WERI-Rb-1 (cell line): ENCODE measurements at regions not wholly inside any gene's neighbourhood (a gene's known extent, or its start where the extent isn't known, plus 50 kb on each side); places are given as distances from the start of the nearest gene placed in this dataset.
"Not testable (repeated sequence)": the region's sequence is repeated elsewhere in the genome, so short reads cannot be mapped to it uniquely, and the experiment has no call there.

ENCODE experiments used
- DNase-seq: peaks from one replicate; pipeline ENCODE4 v3.0.0-alpha.2; 2020
- H3K27ac ChIP-seq: fragments of 250-450 bp; sonication (Bioruptor Pico); 2 replicates; pipeline ENCODE4 v1.5.1; 2020; ENCODE audit warnings: mild to moderate bottlenecking, moderate library complexity
- H3K27me3 ChIP-seq: fragments of 250-450 bp; sonication (Bioruptor Pico); 2 replicates; pipeline ENCODE4 v1.5.1; 2021; ENCODE audit warnings: mild to moderate bottlenecking, low read depth, moderate library complexity; ENCODE audit not compliant: insufficient read depth, severe bottlenecking
- H3K36me3 ChIP-seq: fragments of 250-450 bp; sonication (Bioruptor Pico); 2 replicates; pipeline ENCODE4 v1.5.1; 2020; ENCODE audit warnings: mild to moderate bottlenecking, moderate library complexity
- H3K4me3 ChIP-seq: 2 replicates; pipeline ENCODE4 v1.5.1; 2011; ENCODE audit warnings: low read depth, mild to moderate bottlenecking, control low read depth, low read length
- H3K9me3 ChIP-seq: fragments of 250-450 bp; sonication (Bioruptor Pico); 2 replicates; pipeline ENCODE4 v1.5.1; 2021; ENCODE audit warnings: mild to moderate bottlenecking, moderate library complexity; ENCODE audit not compliant: severe bottlenecking
- CTCF ChIP-seq: IDR thresholded peaks from 2 replicates; pipeline ENCODE4 v1.5.1; 2011; ENCODE audit warnings: low read depth, mild to moderate bottlenecking, control low read depth, inconsistent platforms, low read length

GRCh38 chr6:19928461-19928860 lies 91.3 kb downstream of the ID4 start:
- H3K4me3 ChIP-seq = no peak overlapping the region
- no peaks in the 10 kb centered on the region for H3K36me3 ChIP-seq
- H3K9me3 ChIP-seq = no peaks in the 10 kb centered on the region
- no peaks in the 10 kb centered on the region for H3K27me3 ChIP-seq
- DNase-seq = no peak
- TF ChIP-seq CTCF = no peak
- no peak overlapping the region for H3K27ac ChIP-seq

GRCh38 chr6:19929312-19929711 lies 92.1 kb downstream of the ID4 start:
- Histone ChIP-seq H3K27me3 (no peaks in the 10 kb centered on the region), H3K27ac (no peak overlapping the region), H3K9me3 (no peaks in the 10 kb centered on the region), H3K4me3 (no peak overlapping the region), H3K36me3 (no peaks in the 10 kb centered on the region)
- no peak for DNase-seq
- no peak for TF ChIP-seq CTCF

- peaks cover 7% of the 10 kb centered on the region for H3K9me3 ChIP-seq
- no peaks in the 10 kb centered on the region for H3K27me3 ChIP-seq
- H3K27ac ChIP-seq = no peak overlapping the region
- DNase-seq = no peak
- no peak overlapping the region for H3K4me3 ChIP-seq
- H3K36me3 ChIP-seq = no peaks in the 10 kb centered on the region
- TF ChIP-seq CTCF = no peak
Observed at GRCh38 chr6:19934996-19935591, 97.9 kb downstream of the ID4 start.

- H3K27ac ChIP-seq, H3K4me3 ChIP-seq, DNase-seq, H3K36me3 ChIP-seq, H3K27me3 ChIP-seq: not testable (repeated sequence)
- peaks cover 11% of the 10 kb centered on the region for H3K9me3 ChIP-seq
Observed at GRCh38 chr6:19939321-19939720, 102.2 kb downstream of the ID4 start.

GRCh38 chr6:19939926-19940325 lies 102.8 kb downstream of the ID4 start:
- not testable (repeated sequence) for H3K27ac ChIP-seq, H3K4me3 ChIP-seq, DNase-seq, H3K36me3 ChIP-seq, H3K27me3 ChIP-seq
- H3K9me3 ChIP-seq = peaks cover 10% of the 10 kb centered on the region

- no peaks in the 10 kb centered on the region for H3K36me3 ChIP-seq
- H3K9me3 ChIP-seq = peaks cover 7% of the 10 kb centered on the region
- H3K4me3 ChIP-seq = no peak overlapping the region
- DNase-seq = no peak
- H3K27me3 ChIP-seq = no peaks in the 10 kb centered on the region
- H3K27ac ChIP-seq = no peak overlapping the region
- no peak for TF ChIP-seq CTCF
Observed at GRCh38 chr6:19943042-19943441, 105.9 kb downstream of the ID4 start.

- Histone ChIP-seq H3K27ac (no peak overlapping the region), H3K27me3 (no peaks in the 10 kb centered on the region), H3K4me3 (no peak overlapping the region), H3K36me3 (no peaks in the 10 kb centered on the region), H3K9me3 (peaks cover 3% of the 10 kb centered on the region)
- TF ChIP-seq CTCF = no peak
- DNase-seq = no peak
Observed at GRCh38 chr6:19945843-19946358, 108.7 kb downstream of the ID4 start.
